Loucy (cell line): ENCODE measurements at regions not wholly inside any gene's neighbourhood (a gene's known extent, or its start where the extent isn't known, plus 50 kb on each side); places are given as distances from the start of the nearest gene placed in this dataset.
"Not testable (repeated sequence)": the region's sequence is repeated elsewhere in the genome, so short reads cannot be mapped to it uniquely, and the experiment has no call there.

Source experiments
- H2AFZ ChIP-seq: fragments of 200-600 bp; sonication (generic); 2 replicates; pipeline ENCODE4 v1.6.0; 2016; ENCODE audit warnings: antibody characterized with exemption, mild to moderate bottlenecking, low read length, moderate library complexity
- H3F3A ChIP-seq: fragments of 200-600 bp; 2 replicates; pipeline ENCODE4 v1.6.0; 2016; ENCODE audit warnings: antibody characterized with exemption, low read depth, mild to moderate bottlenecking
- H3K27me3 ChIP-seq: fragments of 200-600 bp; sonication (generic); 2 replicates; pipeline ENCODE4 v1.6.1; 2014; ENCODE audit warnings: low read length, mild to moderate bottlenecking; ENCODE audit not compliant: insufficient read depth, poor library complexity, severe bottlenecking
- H3K36me3 ChIP-seq: fragments of 200-600 bp; sonication (generic); 2 replicates; pipeline ENCODE4 v1.6.1; 2016; ENCODE audit warnings: low read length; ENCODE audit not compliant: insufficient read depth
- H3K4me1 ChIP-seq: fragments of 200-600 bp; sonication (generic); 2 replicates; pipeline ENCODE4 v1.5.1; 2014; ENCODE audit warnings: low read length, mild to moderate bottlenecking; ENCODE audit not compliant: insufficient read depth, poor library complexity, severe bottlenecking
- H3K4me2 ChIP-seq: fragments of 200-600 bp; sonication (generic); 2 replicates; pipeline ENCODE4 v1.6.0; 2014; ENCODE audit warnings: antibody characterized with exemption, low read length, low read depth, mild to moderate bottlenecking; ENCODE audit not compliant: poor library complexity, severe bottlenecking
- H3K4me3 ChIP-seq: fragments of 200-600 bp; sonication (generic); 2 replicates; pipeline ENCODE4 v1.5.1; 2014; ENCODE audit warnings: low read length, mild to moderate bottlenecking, mixed read lengths; ENCODE audit not compliant: poor library complexity, severe bottlenecking
- H3K79me2 ChIP-seq: fragments of 200-600 bp; sonication (generic); 2 replicates; pipeline ENCODE4 v1.6.1; 2014; ENCODE audit warnings: low read length; ENCODE audit not compliant: insufficient read depth
- H3K9ac ChIP-seq: fragments of 200-600 bp; sonication (generic); 2 replicates; pipeline ENCODE4 v1.6.0; 2014; ENCODE audit warnings: mild to moderate bottlenecking, low read depth, low read length, moderate library complexity; ENCODE audit not compliant: poor library complexity, severe bottlenecking
- H3K9me2 ChIP-seq: fragments of 200-600 bp; sonication (generic); replicated peaks from 2 replicates; pipeline ENCODE4 v1.6.1; 2016; ENCODE audit warnings: low read depth, low read length, mixed read lengths
- H3K9me3 ChIP-seq: fragments of 200-600 bp; sonication (generic); 2 replicates; pipeline ENCODE4 v1.6.1; 2014; ENCODE audit warnings: mild to moderate bottlenecking, antibody characterized with exemption, low read length, low read depth; ENCODE audit not compliant: insufficient read depth
- H4K20me1 ChIP-seq: fragments of 200-600 bp; sonication (generic); 2 replicates; pipeline ENCODE4 v1.6.0; 2014; ENCODE audit warnings: antibody characterized with exemption, low read length, mild to moderate bottlenecking; ENCODE audit not compliant: insufficient read depth, poor library complexity, severe bottlenecking
- EZH2phosphoT487 ChIP-seq: fragments of 200-600 bp; IDR thresholded peaks from 2 replicates; pipeline ENCODE4 v1.6.1; 2018; ENCODE audit warnings: antibody characterized with exemption, mild to moderate bottlenecking, moderate library complexity, borderline replicate concordance
- TF ChIP-seq, protein P1 (sequence below): fragments of 200-600 bp; sonication (generic); conservative IDR thresholded peaks from 2 replicates; pipeline ENCODE4 v1.5.1; 2014; ENCODE audit warnings: mild to moderate bottlenecking, antibody characterized with exemption, low read length

DNA sequence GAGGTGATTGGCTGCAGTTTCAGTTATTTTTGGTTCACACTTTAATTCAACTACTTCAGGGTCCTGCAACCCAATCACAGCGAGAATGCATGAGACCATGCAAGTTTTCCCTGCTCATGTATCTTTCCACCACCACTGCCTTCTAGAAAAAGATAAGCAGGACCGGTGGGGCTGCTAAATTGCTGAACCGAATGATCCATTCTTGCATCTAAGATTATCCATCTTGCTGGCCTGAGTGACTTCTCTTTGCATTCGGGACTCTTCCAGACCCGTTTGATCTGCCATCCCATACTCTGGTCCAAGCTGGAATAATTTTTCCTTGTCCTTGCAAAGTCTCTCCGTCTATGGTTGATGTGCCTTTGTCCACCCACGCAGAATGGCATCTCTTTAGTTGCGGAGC lies 56.3 kb upstream of the TP53I11 start:
- no peaks in the 10 kb centered on the region for H3K9me3 ChIP-seq
- no peak overlapping the region for H2AFZ ChIP-seq

DNA sequence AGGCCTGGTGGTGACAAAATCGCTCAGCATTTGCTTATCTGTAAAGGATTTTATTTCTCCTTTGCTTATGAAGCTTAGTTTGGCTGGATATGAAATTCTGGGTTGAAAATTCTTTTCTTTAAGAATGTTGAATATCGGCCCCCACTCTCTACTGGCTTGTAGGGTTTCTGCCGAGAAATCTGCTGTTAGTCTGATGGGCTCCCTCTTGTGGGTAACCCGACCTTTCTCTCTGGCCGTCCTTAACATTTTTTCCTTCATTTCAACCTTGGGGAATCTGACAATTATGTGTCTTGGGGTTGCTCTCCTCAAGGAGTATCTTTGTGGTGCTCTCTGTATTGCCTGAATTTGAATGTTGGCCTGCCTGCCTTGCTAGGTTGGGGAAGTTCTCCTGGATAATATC lies 65.3 kb upstream of the TP53I11 start:
- H3K9me3 ChIP-seq, H3K79me2 ChIP-seq, H3K36me3 ChIP-seq, H2AFZ ChIP-seq, H4K20me1 ChIP-seq, H3K27me3 ChIP-seq, H3F3A ChIP-seq, H3K4me1 ChIP-seq, H3K9ac ChIP-seq, H3K4me2 ChIP-seq, H3K4me3 ChIP-seq, H3K9me2 ChIP-seq: not testable (repeated sequence)

More for the DNA sequence above, 56.3 kb upstream of the TP53I11 start:
- Histone ChIP-seq H3K9me2 (no peaks in the 10 kb centered on the region), H3K4me3 (no peak overlapping the region), H4K20me1 (no peaks in the 10 kb centered on the region), H3K36me3 (no peaks in the 10 kb centered on the region), H3K27me3 (no peaks in the 10 kb centered on the region), H3K4me1 (no peaks in the 10 kb centered on the region), H3K4me2 (no peak overlapping the region), H3K79me2 (no peaks in the 10 kb centered on the region), H3K9ac (no peak overlapping the region), H3F3A (no peaks in the 10 kb centered on the region)
- TF ChIP-seq EZH2phosphoT487: no peak

DNA sequence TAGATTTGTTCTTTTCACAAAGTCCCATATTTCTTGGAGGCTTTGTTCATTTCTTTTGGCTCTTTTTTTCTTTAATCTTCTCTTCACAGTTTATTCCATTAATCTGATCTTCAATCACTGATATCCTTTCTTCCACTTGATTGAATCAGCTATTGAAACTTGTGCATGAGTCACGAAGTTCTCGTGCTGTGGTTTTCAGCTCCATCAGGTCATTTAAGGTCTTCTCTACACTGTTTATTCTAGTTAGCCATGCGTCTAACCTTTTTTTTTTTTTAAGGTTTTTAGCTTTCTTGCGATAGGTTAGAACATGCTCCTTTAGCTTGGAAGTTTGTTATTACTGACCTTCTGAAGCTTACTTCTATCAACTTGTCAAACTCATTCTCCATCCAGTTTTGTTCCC lies 65.8 kb upstream of the TP53I11 start:
- not testable (repeated sequence) for H3K27me3 ChIP-seq, H3K9ac ChIP-seq, H3K4me1 ChIP-seq, H3K9me2 ChIP-seq, H4K20me1 ChIP-seq, H3K79me2 ChIP-seq, H3K4me3 ChIP-seq, H2AFZ ChIP-seq, H3F3A ChIP-seq, H3K36me3 ChIP-seq, H3K9me3 ChIP-seq, H3K4me2 ChIP-seq

DNA sequence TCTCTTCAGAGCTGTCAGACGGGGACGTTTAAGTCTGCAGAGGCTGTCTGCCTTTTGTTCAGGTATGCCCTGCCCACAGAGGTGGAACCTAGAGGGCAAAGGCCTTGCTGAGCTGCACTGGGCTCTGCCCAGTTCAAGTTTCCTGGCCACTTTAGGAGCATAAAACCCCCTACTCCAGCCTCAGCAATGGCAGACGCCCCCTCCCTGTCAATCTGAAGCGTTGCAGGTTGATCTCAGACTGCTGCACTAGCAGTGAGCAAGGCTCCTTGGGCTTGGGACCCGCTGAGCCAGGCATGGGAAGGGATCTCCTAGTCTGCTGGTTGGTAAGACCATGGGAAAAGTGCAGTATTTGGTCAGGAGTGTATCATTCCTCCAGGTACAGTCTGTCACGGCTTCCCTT lies 66.6 kb upstream of the TP53I11 start:
- Histone ChIP-seq H3K9me2 (no peaks in the 10 kb centered on the region), H3K9me3 (no peaks in the 10 kb centered on the region), H3K4me1 (peaks cover 12% of the 10 kb centered on the region), H3F3A (no peaks in the 10 kb centered on the region), H2AFZ (no peak overlapping the region), H4K20me1 (no peaks in the 10 kb centered on the region), H3K79me2 (no peaks in the 10 kb centered on the region), H3K4me3 (no peak overlapping the region), H3K4me2 (no peak overlapping the region), H3K27me3 (no peaks in the 10 kb centered on the region), H3K36me3 (no peaks in the 10 kb centered on the region), H3K9ac (no peak overlapping the region)
- no peak for TF ChIP-seq EZH2phosphoT487
- TF ChIP-seq, protein P1, sequence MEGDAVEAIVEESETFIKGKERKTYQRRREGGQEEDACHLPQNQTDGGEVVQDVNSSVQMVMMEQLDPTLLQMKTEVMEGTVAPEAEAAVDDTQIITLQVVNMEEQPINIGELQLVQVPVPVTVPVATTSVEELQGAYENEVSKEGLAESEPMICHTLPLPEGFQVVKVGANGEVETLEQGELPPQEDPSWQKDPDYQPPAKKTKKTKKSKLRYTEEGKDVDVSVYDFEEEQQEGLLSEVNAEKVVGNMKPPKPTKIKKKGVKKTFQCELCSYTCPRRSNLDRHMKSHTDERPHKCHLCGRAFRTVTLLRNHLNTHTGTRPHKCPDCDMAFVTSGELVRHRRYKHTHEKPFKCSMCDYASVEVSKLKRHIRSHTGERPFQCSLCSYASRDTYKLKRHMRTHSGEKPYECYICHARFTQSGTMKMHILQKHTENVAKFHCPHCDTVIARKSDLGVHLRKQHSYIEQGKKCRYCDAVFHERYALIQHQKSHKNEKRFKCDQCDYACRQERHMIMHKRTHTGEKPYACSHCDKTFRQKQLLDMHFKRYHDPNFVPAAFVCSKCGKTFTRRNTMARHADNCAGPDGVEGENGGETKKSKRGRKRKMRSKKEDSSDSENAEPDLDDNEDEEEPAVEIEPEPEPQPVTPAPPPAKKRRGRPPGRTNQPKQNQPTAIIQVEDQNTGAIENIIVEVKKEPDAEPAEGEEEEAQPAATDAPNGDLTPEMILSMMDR: peak; percentile 62

DNA sequence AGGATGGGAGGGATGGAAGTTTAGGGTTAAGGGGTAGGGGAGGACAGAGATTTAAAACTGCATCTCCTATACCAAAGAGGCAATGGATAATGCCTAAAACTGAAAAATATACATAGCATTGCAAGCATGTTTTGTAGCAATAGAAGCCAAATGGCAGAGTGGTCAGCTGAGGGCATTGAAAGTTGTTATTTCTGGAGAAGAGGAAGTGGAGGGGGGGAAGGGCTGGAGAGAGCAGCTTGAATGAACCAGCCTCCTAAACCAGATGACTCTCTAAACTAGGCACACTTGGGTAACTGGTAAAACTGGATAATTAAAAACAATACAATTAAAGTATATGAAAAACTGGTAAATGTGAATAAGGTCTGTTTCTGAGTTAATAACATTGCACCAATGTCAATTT lies 70.3 kb upstream of the TP53I11 start:
- Histone ChIP-seq H2AFZ (no peak overlapping the region), H3F3A (no peaks in the 10 kb centered on the region), H3K4me3 (no peak overlapping the region), H3K4me2 (no peak overlapping the region), H4K20me1 (no peaks in the 10 kb centered on the region), H3K9ac (no peak overlapping the region), H3K79me2 (no peaks in the 10 kb centered on the region), H3K9me2 (no peaks in the 10 kb centered on the region), H3K4me1 (peaks cover 26% of the 10 kb centered on the region), H3K27me3 (no peaks in the 10 kb centered on the region), H3K36me3 (no peaks in the 10 kb centered on the region), H3K9me3 (no peaks in the 10 kb centered on the region)
- TF ChIP-seq, protein P1: no peak
- no peak for TF ChIP-seq EZH2phosphoT487
